ENCODE measurements at regions not wholly inside any gene's neighbourhood (a gene's known extent, or its start where the extent isn't known, plus 50 kb on each side); places are given as distances from the start of the nearest gene placed in this dataset.

DNA sequence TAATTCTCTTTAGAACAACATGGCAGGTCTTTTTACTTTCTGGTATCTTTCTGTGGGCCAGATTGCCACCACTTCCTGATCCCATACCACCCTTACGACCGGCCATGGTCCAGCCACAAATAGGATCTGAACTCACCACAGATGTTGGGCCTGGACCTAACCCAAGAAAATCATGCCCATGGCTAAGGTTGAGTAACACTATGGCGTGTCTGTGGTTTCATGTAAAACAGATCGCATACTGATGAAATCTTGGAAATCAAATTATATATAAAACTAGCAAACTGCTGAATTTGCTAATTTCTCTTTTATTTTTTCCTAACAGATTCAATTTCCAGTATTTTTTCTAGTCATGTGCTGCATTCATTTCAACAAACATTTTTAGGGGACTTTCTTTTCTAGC is 77.2 kb downstream of the CH25H start:
- TF ChIP-seq, protein P1, sequence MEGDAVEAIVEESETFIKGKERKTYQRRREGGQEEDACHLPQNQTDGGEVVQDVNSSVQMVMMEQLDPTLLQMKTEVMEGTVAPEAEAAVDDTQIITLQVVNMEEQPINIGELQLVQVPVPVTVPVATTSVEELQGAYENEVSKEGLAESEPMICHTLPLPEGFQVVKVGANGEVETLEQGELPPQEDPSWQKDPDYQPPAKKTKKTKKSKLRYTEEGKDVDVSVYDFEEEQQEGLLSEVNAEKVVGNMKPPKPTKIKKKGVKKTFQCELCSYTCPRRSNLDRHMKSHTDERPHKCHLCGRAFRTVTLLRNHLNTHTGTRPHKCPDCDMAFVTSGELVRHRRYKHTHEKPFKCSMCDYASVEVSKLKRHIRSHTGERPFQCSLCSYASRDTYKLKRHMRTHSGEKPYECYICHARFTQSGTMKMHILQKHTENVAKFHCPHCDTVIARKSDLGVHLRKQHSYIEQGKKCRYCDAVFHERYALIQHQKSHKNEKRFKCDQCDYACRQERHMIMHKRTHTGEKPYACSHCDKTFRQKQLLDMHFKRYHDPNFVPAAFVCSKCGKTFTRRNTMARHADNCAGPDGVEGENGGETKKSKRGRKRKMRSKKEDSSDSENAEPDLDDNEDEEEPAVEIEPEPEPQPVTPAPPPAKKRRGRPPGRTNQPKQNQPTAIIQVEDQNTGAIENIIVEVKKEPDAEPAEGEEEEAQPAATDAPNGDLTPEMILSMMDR (IDR thresholded peaks at IDR 0.05; ENCODE audit: borderline replicate concordance, extremely low read depth, low read length, poor library complexity, severe bottlenecking), result no peak
- no peak for TF ChIP-seq EZH2 (IDR thresholded peaks at IDR 0.05; ENCODE audit: borderline replicate concordance, low read depth, low read length, severe bottlenecking)

Data from DND-41 (cell line).